A673 (cell line): ENCODE measurements at regions not wholly inside any gene's neighbourhood (a gene's known extent, or its start where the extent isn't known, plus 50 kb on each side); places are given as distances from the start of the nearest gene placed in this dataset.

Experiments used
- BruUV-seq: library from RNA; stranded (reverse); fragments of 400-500 nt; replicated peaks from 2 replicates; lab custom pipeline; 2021; lab: Mats Ljungman, UMichigan
- CTCF ChIA-PET: fragments of 300-600 bp; sonication (Branson Sonifier 250); formaldehyde crosslinking; loops from one replicate; lab custom pipeline; 2022; ENCODE audit warnings: antibody characterized with exemption; lab: Charles Lee
- POLR2A ChIA-PET: fragments of 300-600 bp; sonication (Branson Sonifier 250); formaldehyde crosslinking; loops from one replicate; lab custom pipeline; 2022; ENCODE audit warnings: antibody characterized with exemption; ENCODE audit not compliant: low non-redundant PET; lab: Charles Lee
- DNase-seq: peaks from one replicate; pipeline ENCODE4 v3.0.0-alpha.2; 2015; ENCODE audit warnings: low spot score
- H3K27ac ChIP-seq: fragments of 200-600 bp; sonication (generic); 2 replicates; pipeline ENCODE4 v1.5.1; 2016; ENCODE audit warnings: mixed run types, low read depth, mild to moderate bottlenecking, mixed read lengths, antibody characterized with exemption, low read length; ENCODE audit not compliant: poor library complexity, severe bottlenecking
- H3K27me3 ChIP-seq: fragments of 200-600 bp; sonication (generic); replicated peaks from 2 replicates; pipeline ENCODE4 v1.6.1; 2017; ENCODE audit warnings: mixed run types, low read depth, mild to moderate bottlenecking, mixed read lengths, antibody characterized with exemption, low read length; ENCODE audit not compliant: insufficient read depth, poor library complexity
- H3K36me3 ChIP-seq: fragments of 200-600 bp; sonication (generic); 2 replicates; pipeline ENCODE4 v1.6.1; 2016; ENCODE audit warnings: mixed run types, mild to moderate bottlenecking, mixed read lengths, antibody characterized with exemption, low read length; ENCODE audit not compliant: insufficient read depth, poor library complexity, severe bottlenecking
- H3K4me1 ChIP-seq: fragments of 200-600 bp; sonication (generic); 2 replicates; pipeline ENCODE4 v1.6.1; 2017; ENCODE audit warnings: mixed run types, mild to moderate bottlenecking, mixed read lengths, antibody characterized with exemption, low read length; ENCODE audit not compliant: insufficient read depth, poor library complexity, severe bottlenecking
- H3K4me3 ChIP-seq: fragments of 200-600 bp; sonication (generic); 2 replicates; pipeline ENCODE4 v1.5.1; 2016; ENCODE audit warnings: low read depth, mixed run types, mild to moderate bottlenecking, mixed read lengths, low read length; ENCODE audit not compliant: poor library complexity, severe bottlenecking
- H3K9me3 ChIP-seq: fragments of 200-600 bp; sonication (generic); 2 replicates; pipeline ENCODE4 v1.6.1; 2016; ENCODE audit warnings: mixed run types, low read depth, mild to moderate bottlenecking, mixed read lengths, antibody characterized with exemption, low read length; ENCODE audit not compliant: poor library complexity, severe bottlenecking
- EZH2 ChIP-seq: fragments of 200-600 bp; sonication (generic); IDR thresholded peaks from 2 replicates; pipeline ENCODE4 v1.6.1; 2017; ENCODE audit warnings: borderline replicate concordance, low read depth, mild to moderate bottlenecking, mixed read lengths, antibody characterized with exemption, low read length; ENCODE audit not compliant: poor library complexity, severe bottlenecking
- intact Hi-C: fragments of 100-400 bp; cut with micrococcal nuclease; formaldehyde crosslinking; loops from one replicate; pipeline ENCODE4 v1.10.0; 2022; ENCODE audit not compliant: unreplicated experiment
- TF ChIP-seq, protein P1 (sequence below): fragments of 300-800, 200-600 bp; sonication (generic); conservative IDR thresholded peaks from 2 replicates; pipeline ENCODE4 v1.5.1; 2017; ENCODE audit warnings: low read depth, mild to moderate bottlenecking, antibody characterized with exemption, low read length, moderate library complexity, mixed read lengths

DNA sequence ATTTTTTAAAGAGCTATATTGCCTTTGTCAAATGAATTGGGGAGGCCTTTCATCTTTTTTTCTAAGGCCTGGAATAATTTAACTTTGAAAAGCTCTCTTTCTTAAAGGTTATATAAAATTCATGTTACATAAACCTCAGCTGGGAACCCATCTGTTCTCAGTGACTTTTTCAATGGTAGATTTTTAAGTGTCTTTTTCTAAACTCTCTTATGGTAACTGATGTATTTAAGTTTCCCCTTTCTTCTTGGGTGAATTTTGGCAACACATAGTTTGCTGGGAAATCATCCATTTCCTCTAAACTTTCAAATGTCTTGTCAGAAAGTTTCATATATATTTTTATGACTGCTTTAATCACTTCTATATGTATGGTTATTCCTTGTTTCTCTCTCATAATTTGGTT lies 362.2 kb upstream of the KLF6 start:
- intact Hi-C loops: no loop called here
- TF ChIP-seq EZH2: no peak
- TF ChIP-seq, protein P1, sequence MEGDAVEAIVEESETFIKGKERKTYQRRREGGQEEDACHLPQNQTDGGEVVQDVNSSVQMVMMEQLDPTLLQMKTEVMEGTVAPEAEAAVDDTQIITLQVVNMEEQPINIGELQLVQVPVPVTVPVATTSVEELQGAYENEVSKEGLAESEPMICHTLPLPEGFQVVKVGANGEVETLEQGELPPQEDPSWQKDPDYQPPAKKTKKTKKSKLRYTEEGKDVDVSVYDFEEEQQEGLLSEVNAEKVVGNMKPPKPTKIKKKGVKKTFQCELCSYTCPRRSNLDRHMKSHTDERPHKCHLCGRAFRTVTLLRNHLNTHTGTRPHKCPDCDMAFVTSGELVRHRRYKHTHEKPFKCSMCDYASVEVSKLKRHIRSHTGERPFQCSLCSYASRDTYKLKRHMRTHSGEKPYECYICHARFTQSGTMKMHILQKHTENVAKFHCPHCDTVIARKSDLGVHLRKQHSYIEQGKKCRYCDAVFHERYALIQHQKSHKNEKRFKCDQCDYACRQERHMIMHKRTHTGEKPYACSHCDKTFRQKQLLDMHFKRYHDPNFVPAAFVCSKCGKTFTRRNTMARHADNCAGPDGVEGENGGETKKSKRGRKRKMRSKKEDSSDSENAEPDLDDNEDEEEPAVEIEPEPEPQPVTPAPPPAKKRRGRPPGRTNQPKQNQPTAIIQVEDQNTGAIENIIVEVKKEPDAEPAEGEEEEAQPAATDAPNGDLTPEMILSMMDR: no peak
- DNase-seq: no peak
- H3K36me3 ChIP-seq: no peaks in the 10 kb centered on the region
- H3K4me1 ChIP-seq: no peaks in the 10 kb centered on the region
- CTCF ChIA-PET: no interaction called here
- no peak overlapping the region for H3K27ac ChIP-seq
- H3K4me3 ChIP-seq: no peak overlapping the region
- H3K9me3 ChIP-seq: no peaks in the 10 kb centered on the region
- no peaks in the 10 kb centered on the region for H3K27me3 ChIP-seq
- POLR2A ChIA-PET: interaction anchor here (0.7 kb wide), 1 partner anchor 16 kb away, joined by 4 read pairs; no protein-coding TSS in a partner anchor
- no TSS peak for BruUV-seq

DNA sequence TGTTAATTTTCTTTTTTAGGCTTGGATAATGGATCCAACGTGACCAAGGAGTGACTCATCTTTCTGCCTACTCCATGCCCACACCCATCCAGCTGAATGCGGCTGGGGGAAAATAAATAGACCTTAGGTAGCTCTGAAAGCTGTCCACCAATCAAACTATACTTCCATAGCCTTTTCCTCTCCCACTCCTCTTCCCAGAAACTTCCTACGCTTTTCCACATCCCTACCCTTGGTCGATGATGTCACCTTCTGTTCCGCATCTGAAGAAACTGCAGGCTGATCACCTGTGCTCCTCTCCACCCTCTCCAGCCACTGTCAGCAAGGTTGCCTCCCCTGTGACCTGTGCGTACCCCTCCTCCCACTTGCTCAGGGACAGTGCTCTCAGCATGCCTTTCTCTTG lies 359.8 kb upstream of the KLF6 start:
- no peak for TF ChIP-seq EZH2
- TF ChIP-seq, protein P1: no peak
- Histone ChIP-seq H3K9me3 (no peaks in the 10 kb centered on the region), H3K36me3 (no peaks in the 10 kb centered on the region), H3K27me3 (no peaks in the 10 kb centered on the region), H3K4me3 (no peak overlapping the region), H3K4me1 (no peaks in the 10 kb centered on the region), H3K27ac (no peak overlapping the region)
- CTCF ChIA-PET: no interaction called here
- no peak for DNase-seq
- no TSS peak for BruUV-seq
- intact Hi-C loops: no loop called here
- POLR2A ChIA-PET: no interaction called here

DNA sequence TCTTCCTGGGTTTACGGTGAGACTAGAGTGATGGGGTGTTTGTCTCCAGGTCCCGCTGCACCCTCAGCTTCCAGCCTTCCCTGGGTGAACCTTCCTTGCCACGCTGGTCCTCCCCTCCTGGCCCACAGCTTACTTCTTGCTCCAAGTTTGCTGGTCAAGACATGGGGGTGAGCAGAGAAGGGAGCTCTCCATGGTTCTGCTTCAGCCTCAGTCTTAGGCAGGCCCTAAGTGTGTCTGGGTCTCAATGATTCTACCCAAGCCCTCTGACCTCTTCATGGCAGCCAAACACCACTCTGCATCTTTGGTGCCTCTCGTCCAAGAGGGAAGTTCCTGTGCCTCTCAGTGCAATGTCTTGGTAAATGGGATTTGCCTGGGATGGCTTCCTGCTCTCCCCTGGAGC lies 356.5 kb upstream of the KLF6 start:
- no peak for TF ChIP-seq EZH2
- TF ChIP-seq, protein P1: no peak
- ChIA-PET CTCF (no interaction called here), POLR2A (no interaction called here)
- intact Hi-C loops: no loop called here
- BruUV-seq: no TSS peak
- DNase-seq: no peak
- no peak overlapping the region for H3K4me3 ChIP-seq
- H3K27me3 ChIP-seq: no peaks in the 10 kb centered on the region
- no peaks in the 10 kb centered on the region for H3K4me1 ChIP-seq
- H3K36me3 ChIP-seq: no peaks in the 10 kb centered on the region
- no peak overlapping the region for H3K27ac ChIP-seq
- no peaks in the 10 kb centered on the region for H3K9me3 ChIP-seq
